ENCODE measurements at regions not wholly inside any gene's neighbourhood (a gene's known extent, or its start where the extent isn't known, plus 50 kb on each side); places are given as distances from the start of the nearest gene placed in this dataset.
"Not testable (repeated sequence)": the region's sequence is repeated elsewhere in the genome, so short reads cannot be mapped to it uniquely, and the experiment has no call there.

DNA sequence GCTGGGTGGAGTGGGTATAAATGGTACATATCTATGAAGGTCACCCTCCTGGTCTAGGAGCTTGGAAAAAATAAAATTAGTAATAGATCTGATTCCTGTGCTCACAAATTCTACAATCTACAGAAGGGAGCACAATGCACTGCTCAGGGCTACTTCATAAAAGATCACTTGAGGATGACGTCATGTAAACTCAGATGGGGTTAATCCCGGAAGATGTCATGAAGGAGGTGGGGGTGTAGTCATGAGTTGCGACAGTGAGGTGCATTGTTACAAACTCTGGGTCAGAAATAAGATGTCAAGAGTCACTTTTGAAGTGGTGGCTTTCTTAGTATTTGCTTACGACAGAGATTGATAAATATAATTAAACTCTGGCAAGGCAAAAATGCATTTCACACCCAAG is 68.2 kb downstream of the LHX9 start:
- TF ChIP-seq, protein P1, sequence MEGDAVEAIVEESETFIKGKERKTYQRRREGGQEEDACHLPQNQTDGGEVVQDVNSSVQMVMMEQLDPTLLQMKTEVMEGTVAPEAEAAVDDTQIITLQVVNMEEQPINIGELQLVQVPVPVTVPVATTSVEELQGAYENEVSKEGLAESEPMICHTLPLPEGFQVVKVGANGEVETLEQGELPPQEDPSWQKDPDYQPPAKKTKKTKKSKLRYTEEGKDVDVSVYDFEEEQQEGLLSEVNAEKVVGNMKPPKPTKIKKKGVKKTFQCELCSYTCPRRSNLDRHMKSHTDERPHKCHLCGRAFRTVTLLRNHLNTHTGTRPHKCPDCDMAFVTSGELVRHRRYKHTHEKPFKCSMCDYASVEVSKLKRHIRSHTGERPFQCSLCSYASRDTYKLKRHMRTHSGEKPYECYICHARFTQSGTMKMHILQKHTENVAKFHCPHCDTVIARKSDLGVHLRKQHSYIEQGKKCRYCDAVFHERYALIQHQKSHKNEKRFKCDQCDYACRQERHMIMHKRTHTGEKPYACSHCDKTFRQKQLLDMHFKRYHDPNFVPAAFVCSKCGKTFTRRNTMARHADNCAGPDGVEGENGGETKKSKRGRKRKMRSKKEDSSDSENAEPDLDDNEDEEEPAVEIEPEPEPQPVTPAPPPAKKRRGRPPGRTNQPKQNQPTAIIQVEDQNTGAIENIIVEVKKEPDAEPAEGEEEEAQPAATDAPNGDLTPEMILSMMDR (IDR thresholded peaks at IDR 0.05; ENCODE audit: low read depth, low read length): no peak
- H3K4me3 ChIP-seq (ENCODE audit: low read depth, low read length): no peak overlapping the region

DNA sequence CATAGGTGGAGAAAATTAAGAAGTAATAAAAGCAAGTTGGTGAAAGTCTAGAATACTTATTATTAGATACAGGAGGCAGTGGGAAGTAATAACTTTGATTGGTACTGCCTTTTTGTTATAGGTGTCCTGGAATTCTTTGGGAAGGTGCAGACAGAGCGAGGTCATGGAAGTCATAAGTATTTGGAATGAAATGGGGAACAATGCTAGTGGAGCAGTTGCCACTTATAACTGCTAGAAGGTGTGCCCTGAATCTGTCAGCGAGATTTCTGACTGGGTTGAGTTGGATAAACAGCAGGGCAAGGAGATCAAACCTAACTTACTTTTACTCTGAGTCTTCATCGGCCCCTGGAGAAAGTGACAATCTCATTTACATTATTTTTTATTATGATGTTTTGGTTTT is 69.6 kb downstream of the LHX9 start:
- TF ChIP-seq, protein P1 (IDR thresholded peaks at IDR 0.05; ENCODE audit: low read depth, low read length): no peak
- H3K4me3 ChIP-seq (ENCODE audit: low read depth, low read length): no peak overlapping the region

DNA sequence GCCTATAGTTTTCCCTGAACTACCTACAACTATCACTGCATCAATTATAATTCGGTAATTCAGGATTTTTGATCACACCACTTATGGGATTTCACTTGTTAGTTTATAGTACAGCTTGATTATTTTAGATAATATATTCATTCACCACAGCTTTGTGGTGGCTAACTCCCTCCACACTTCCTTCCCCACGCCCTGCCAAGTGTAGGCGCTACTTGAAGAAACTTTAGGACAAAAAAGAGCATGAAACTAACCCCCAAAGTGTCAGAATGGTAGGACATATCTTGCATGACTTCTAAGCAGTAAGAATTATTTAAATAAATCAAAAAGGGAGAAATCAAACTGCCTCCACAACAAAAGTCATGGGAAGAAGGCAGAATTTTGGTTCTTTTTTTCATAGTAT is 70.1 kb downstream of the LHX9 start:
- TF ChIP-seq, protein P1 (IDR thresholded peaks at IDR 0.05; ENCODE audit: low read depth, low read length): no peak
- no peak overlapping the region for H3K4me3 ChIP-seq (ENCODE audit: low read depth, low read length)

DNA sequence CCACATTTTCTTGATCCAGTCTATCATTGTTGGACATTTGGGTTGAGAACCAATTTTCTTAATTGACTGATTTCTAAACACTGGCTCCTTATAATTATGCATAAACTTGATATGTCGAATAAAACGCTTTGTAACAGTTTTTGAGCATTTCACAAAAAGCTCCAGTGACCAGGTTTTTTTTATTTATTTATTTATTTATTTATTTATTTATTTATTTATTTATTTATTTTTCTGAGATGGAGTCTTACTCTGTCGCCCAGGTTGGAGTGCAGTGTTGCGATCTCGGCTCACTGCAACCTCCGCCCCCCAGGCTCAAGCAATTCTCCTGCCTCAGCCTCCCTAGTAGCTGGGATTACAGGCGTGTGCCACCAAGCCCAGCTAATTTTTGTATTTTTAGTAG is 71.4 kb downstream of the LHX9 start:
- H3K4me3 ChIP-seq (ENCODE audit: low read depth, low read length): not testable (repeated sequence)

DNA sequence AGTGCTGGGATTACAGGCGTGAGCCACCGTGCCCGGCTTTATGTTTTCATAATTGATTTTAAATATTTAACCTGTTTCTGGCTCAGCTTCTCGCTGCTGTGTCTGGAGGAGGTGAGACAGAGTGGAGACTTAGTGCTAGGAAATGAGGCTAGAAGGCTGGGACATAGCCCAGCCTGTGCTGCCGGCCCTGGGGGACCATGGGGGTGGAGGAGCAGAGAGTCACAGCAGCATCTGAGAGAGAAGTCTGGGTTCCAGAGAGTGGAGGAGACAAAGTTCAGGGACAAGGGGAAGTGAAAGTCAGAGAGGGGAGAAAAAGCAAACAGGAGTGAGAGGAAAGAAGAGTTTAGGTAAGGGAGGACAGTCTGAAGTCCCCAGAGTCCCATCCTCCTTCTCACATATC is 71.9 kb downstream of the LHX9 start:
- H3K4me3 ChIP-seq (ENCODE audit: low read depth, low read length): no peak overlapping the region
- TF ChIP-seq, protein P1 (IDR thresholded peaks at IDR 0.05; ENCODE audit: low read depth, low read length): no peak

DNA sequence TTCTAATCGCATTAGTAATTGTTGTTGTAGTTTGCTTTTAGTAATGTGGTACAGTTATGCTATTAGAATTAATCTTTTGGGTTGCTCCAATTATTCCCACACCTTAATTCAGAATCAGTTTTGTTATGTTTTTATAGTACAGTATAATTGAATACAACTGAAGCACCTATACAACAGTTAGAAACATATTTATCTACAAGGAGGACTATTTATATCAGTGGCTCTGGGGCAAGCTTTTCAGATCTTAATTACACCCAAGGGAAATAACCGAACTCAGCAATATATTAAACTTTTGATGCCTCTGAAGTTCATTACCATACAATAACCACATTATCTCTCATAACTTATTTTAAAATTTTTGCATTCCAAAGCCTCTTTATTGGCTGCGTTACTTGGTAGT is 74.4 kb downstream of the LHX9 start:
- TF ChIP-seq, protein P1 (IDR thresholded peaks at IDR 0.05; ENCODE audit: low read depth, low read length): no peak
- no peak overlapping the region for H3K4me3 ChIP-seq (ENCODE audit: low read depth, low read length)

DNA sequence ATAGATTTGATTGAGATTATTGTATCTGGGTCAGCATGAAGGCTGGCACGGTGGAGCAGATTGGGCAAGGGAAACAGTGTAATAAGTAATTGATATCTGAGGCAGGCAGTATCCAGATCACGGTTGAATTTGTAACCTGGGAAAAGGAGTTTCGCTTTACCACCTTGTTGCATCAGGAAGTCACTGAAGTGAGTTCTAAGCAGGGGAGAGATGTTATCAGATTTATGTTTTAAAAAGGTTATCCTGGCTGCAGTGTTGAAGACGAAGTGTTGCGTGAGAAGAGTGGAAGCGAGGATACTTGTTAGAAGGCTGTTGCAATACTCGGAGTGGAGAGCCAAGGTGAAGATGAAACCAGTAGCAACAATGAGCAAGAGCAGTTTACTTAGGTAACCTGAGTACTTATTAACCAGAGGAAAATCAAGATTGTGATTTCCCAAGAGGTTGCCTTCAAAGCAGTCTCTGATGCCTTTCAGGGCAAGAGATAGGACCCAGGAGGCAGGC is 77.8 kb downstream of the LHX9 start:
- TF ChIP-seq, protein P1 (IDR thresholded peaks at IDR 0.05; ENCODE audit: low read depth, low read length): no peak
- H3K4me3 ChIP-seq (ENCODE audit: low read depth, low read length): no peak overlapping the region

All from WI38 (cell line).